Activated CD4-positive, alpha-beta T cell treated with anti-CD3 and anti-CD28 coated beads for 36 hours (primary cell): ENCODE measurements at regions not wholly inside any gene's neighbourhood (a gene's known extent, or its start where the extent isn't known, plus 50 kb on each side); places are given as distances from the start of the nearest gene placed in this dataset.
"Not testable (repeated sequence)": the region's sequence is repeated elsewhere in the genome, so short reads cannot be mapped to it uniquely, and the experiment has no call there.

ENCODE experiments used
- ATAC-seq: fragments of 200-7000 bp; cut with Tn5 transposase; one replicate; pipeline ENCODE4 v1.10.0; 2021; ENCODE audit warnings: mild to moderate bottlenecking, moderate library complexity
- CTCF ChIA-PET: fragments of 350-600 bp; sonication (Branson Sonifier 250); formaldehyde crosslinking; loops from one replicate; lab custom pipeline; 2021; ENCODE audit warnings: antibody characterized with exemption; lab: Charles Lee
- POLR2A ChIA-PET: fragments of 350-600 bp; sonication (Branson Sonifier 250); formaldehyde crosslinking; loops from one replicate; lab custom pipeline; 2021; ENCODE audit warnings: antibody characterized with exemption, inconsistent platforms; lab: Charles Lee
- DNase-seq: peaks from one replicate; pipeline ENCODE4 v3.0.0-alpha.2; 2020
- H3K27ac Mint-ChIP-seq: one replicate; pipeline ENCODE4 v1.8.0; 2021; ENCODE audit warnings: mixed read lengths
- H3K27me3 Mint-ChIP-seq: one replicate; pipeline ENCODE4 v1.8.0; 2021; ENCODE audit warnings: mixed read lengths
- H3K36me3 Mint-ChIP-seq: one replicate; pipeline ENCODE4 v1.8.0; 2021; ENCODE audit warnings: low read depth, mixed read lengths
- H3K4me1 Mint-ChIP-seq: one replicate; pipeline ENCODE4 v1.8.0; 2021; ENCODE audit warnings: mixed read lengths
- H3K4me3 Mint-ChIP-seq: one replicate; pipeline ENCODE4 v1.8.0; 2021; ENCODE audit warnings: mild to moderate bottlenecking, moderate library complexity, mixed read lengths
- H3K9me3 Mint-ChIP-seq: one replicate; pipeline ENCODE4 v1.8.0; 2021; ENCODE audit warnings: low read depth, mixed read lengths
- intact Hi-C, 2 experiments: fragments of 100-400 bp; cut with DNase I in 1 of 2; cut with micrococcal nuclease in 1 of 2; formaldehyde crosslinking; loops; one replicate each; pipeline versions ENCODE4 v1.14.2 to v1.15.1; 2022 to 2024; cut with DNase I, micrococcal nuclease

DNA sequence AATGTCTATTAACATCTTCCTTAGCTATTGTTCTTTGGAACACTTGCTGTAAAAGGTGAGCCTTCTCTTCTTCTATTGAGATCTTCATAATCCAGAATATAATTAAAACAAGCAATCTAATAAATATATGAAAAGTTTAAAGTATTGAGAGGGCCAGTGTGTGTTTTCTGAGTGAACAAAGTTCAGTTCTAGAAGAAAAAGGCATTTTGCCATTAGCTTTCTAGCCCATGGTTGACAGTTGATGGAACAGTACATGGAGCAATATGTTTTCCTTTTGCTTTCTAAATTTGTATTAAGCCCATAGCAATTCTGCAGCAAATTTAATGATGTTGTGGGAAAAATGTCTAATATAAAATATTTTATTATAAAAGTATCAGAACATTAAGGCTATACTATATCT lies 853.0 kb downstream of the TRHDE start:
- ChIA-PET CTCF (interaction anchor here (1.2 kb wide), 1 partner anchor 159 kb away, joined by 3 read pairs; no protein-coding TSS in a partner anchor), POLR2A (no interaction called here)
- no peak for ATAC-seq
- H3K36me3 Mint-ChIP-seq, result no peaks in the 10 kb centered on the region
- H3K27me3 Mint-ChIP-seq, result no peaks in the 10 kb centered on the region
- H3K9me3 Mint-ChIP-seq, result peaks cover 7% of the 10 kb centered on the region
- no peaks in the 10 kb centered on the region for H3K4me1 Mint-ChIP-seq
- H3K27ac Mint-ChIP-seq, result no peak overlapping the region
- H3K4me3 Mint-ChIP-seq, result no peak overlapping the region
- intact Hi-C loops, result no loop called here
- DNase-seq, result no peak

DNA sequence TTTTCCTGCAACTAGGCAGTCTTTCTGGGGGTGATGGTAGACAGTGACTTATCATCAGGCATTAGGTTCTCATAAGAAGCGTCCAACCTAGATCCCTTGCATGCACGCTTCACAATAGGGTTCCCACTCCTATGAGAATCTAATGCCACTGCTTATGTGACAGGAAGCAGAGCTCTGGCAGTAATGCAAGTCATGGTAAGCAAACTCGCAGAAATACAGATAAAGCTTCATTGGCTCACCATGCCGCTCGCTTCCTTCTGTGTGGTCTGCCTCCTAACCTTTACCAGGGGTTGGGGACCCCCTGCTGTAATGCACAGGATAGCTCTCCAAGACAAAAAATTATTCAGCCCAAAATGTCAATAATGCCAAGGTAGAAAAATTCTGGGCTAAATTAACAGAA lies 864.2 kb downstream of the TRHDE start:
- ChIA-PET POLR2A (no interaction called here), CTCF (no interaction called here)
- Mint-ChIP-seq H3K36me3 (no peaks in the 10 kb centered on the region), H3K9me3 (peaks cover 1% of the 10 kb centered on the region), H3K27me3 (no peaks in the 10 kb centered on the region), H3K27ac (no peak overlapping the region), H3K4me1 (no peaks in the 10 kb centered on the region), H3K4me3 (no peak overlapping the region)
- DNase-seq (no peak), ATAC-seq (no peak)
- intact Hi-C loops, result no loop called here

DNA sequence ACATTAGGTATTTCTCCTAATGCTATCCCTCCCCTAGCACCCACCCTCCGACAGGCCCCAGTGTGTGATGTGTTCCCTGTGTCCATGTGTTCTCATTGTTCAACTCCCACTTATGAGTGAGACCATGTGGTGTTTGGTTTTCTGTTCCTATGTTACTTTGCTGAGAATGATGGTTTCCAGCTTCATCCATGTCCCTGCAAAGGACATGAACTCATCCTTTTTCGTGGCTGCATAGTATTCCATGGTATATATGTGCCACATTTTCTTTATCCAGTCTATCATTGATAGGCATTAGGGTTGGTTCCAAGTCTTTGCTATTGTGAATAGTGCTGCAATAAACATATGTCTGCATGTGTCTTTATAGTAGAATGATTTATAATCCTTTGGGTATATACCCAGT lies 867.5 kb downstream of the TRHDE start:
- CTCF ChIA-PET, H3K36me3 Mint-ChIP-seq, POLR2A ChIA-PET, DNase-seq, H3K9me3 Mint-ChIP-seq, H3K27ac Mint-ChIP-seq, intact Hi-C loops, H3K27me3 Mint-ChIP-seq, H3K4me3 Mint-ChIP-seq, ATAC-seq, H3K4me1 Mint-ChIP-seq: not testable (repeated sequence)

DNA sequence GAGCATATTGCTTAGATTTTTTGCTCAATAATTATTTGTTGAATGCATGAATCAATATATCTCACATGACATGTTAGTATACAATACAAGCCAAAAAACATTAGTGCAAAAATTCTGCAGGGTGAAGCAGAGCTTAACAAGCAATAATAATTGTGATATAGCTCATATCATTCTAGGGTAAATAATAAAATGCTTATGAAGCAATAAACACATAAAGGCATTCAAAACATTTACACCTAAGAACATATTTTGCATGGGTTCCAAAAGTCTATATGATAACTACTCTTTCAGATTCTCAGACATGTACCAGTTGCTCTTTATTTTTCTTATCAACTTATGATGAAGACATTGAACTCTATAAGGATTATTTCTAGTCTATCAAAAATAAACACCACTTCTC lies 886.2 kb downstream of the TRHDE start:
- Mint-ChIP-seq H3K27me3 (no peaks in the 10 kb centered on the region), H3K4me1 (no peaks in the 10 kb centered on the region), H3K9me3 (peaks cover 2% of the 10 kb centered on the region), H3K36me3 (no peaks in the 10 kb centered on the region), H3K27ac (no peak overlapping the region), H3K4me3 (no peak overlapping the region)
- ChIA-PET CTCF (no interaction called here), POLR2A (no interaction called here)
- intact Hi-C loops, result no loop called here
- ATAC-seq (no peak), DNase-seq (no peak)

DNA sequence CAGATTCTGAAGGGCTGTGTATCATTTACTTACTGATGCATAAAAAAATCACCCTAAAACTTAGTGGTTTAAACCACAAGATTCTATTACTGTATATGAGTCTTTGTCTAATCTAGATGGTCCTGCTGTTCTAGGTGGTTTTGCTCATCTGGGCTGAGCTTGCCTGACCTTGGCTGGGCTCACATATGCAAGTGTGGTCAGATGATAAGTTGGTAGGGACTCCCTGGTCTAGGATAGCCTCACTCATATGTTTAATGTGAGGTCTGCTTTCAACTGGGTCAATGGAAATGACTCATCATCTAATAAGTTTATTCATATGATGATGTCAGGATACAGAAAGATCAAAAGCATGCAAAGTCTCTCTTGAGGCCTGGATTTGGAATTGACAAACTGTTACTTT lies 887.8 kb downstream of the TRHDE start:
- intact Hi-C loops, result no loop called here
- Mint-ChIP-seq H3K27me3 (no peaks in the 10 kb centered on the region), H3K4me3 (no peak overlapping the region), H3K36me3 (no peaks in the 10 kb centered on the region), H3K9me3 (peaks cover 2% of the 10 kb centered on the region), H3K4me1 (no peaks in the 10 kb centered on the region), H3K27ac (no peak overlapping the region)
- POLR2A ChIA-PET, result no interaction called here
- ATAC-seq (no peak), DNase-seq (no peak)
- CTCF ChIA-PET, result no interaction called here

DNA sequence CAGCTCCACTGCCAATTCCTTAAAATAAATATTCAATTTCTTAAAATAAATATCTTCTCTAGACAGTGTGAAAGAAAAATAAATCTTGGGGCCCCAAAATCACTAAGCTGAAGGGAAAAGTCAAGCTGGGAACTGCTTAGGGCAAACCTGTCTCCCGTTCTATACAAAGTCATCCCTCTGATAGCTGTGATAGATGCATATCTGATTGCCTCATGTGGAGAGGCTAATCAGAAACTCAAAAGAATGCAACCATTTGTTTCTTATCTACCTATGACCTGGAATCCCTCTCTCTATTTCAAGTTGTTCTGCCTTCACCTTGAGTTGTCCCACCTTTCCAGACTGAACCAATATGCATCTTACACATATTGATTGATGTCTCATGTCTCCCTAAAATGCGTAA lies 889.8 kb downstream of the TRHDE start:
- no peak for DNase-seq
- intact Hi-C loops, result no loop called here
- CTCF ChIA-PET, result no interaction called here
- Mint-ChIP-seq H3K36me3 (no peaks in the 10 kb centered on the region), H3K4me3 (no peak overlapping the region), H3K27me3 (no peaks in the 10 kb centered on the region), H3K27ac (no peak overlapping the region), H3K4me1 (no peaks in the 10 kb centered on the region), H3K9me3 (peaks cover 2% of the 10 kb centered on the region)
- POLR2A ChIA-PET, result no interaction called here
- no peak for ATAC-seq

DNA sequence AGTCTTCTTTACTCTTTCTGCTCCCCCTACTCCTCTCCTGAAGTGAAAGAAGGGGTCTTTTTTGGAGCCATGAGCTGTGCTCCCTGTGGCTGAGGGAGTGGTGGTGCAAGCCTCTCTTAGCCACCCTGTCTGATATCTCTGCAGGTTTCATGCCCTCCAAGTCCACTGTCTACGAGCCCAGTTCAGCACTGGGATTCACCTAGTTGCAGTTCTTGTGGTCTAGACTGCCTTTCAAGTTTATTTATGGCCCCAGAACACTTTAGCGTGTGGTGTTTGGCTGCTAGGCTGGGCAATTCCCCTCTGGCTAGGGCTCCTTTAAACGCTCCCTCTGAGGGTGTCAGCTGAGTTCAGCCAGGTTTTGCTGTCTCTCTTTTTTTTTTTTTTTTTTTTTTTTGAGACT lies 908.6 kb downstream of the TRHDE start:
- no peaks in the 10 kb centered on the region for H3K27me3 Mint-ChIP-seq
- no peaks in the 10 kb centered on the region for H3K4me1 Mint-ChIP-seq
- no peak overlapping the region for H3K27ac Mint-ChIP-seq
- H3K36me3 Mint-ChIP-seq, result no peaks in the 10 kb centered on the region
- ATAC-seq (no peak), DNase-seq (no peak)
- intact Hi-C loops, result no loop called here
- CTCF ChIA-PET, result interaction anchor here (0.6 kb wide), 1 partner anchor 480 kb away, joined by 4 read pairs; no protein-coding TSS in a partner anchor
- H3K4me3 Mint-ChIP-seq, result no peak overlapping the region
- peaks cover 16% of the 10 kb centered on the region for H3K9me3 Mint-ChIP-seq
- POLR2A ChIA-PET, result no interaction called here

DNA sequence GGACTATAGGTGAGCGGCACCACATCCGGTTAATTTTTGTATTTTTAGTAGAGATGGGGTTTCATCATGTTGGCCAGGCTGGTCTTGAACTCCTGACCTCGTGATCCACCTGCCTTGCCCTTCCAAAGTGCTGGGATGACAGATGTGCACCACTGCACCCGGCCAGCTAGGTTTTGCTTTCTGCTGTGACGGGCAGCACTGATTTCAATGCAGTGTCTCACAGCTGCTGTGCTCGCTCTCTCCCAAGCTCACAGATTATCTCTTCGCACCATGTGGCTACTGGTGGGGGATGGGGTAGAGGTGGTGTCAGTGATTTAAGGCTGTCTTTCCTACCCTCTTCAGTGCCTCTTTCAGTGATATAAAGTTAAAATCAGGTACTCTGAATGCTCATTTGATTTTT lies 909.1 kb downstream of the TRHDE start:
- no peak for ATAC-seq
- Mint-ChIP-seq H3K4me3 (no peak overlapping the region), H3K36me3 (no peaks in the 10 kb centered on the region), H3K27ac (no peak overlapping the region), H3K4me1 (no peaks in the 10 kb centered on the region), H3K9me3 (peaks cover 20% of the 10 kb centered on the region), H3K27me3 (no peaks in the 10 kb centered on the region)
- ChIA-PET CTCF (no interaction called here), POLR2A (no interaction called here)
- DNase-seq, result no peak
- intact Hi-C loops, result no loop called here

DNA sequence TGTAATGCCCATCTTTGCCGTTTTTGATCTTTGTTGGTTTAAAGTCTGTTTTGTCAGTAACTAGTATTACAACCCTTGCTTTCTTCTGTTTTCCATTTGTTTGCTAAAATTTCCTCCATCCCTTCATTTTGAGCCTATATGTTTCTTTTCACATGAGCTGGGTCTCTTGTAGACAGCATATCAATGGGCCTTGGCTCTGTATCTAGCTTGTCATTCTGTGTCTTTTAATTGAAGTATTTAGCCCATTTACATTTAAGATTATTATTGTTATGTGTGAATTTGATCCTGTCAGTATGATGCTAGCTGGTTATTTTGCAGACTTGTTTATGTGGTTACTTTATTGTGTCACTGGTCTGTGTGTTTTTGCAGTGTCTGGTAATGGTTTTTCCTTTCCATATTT lies 913.2 kb downstream of the TRHDE start:
- H3K9me3 Mint-ChIP-seq, result peaks cover 26% of the 10 kb centered on the region
- no peaks in the 10 kb centered on the region for H3K27me3 Mint-ChIP-seq
- ATAC-seq, result no peak
- intact Hi-C loops, result no loop called here
- POLR2A ChIA-PET, result no interaction called here
- no peak for DNase-seq
- no peak overlapping the region for H3K4me3 Mint-ChIP-seq
- CTCF ChIA-PET, result no interaction called here
- H3K36me3 Mint-ChIP-seq, result no peaks in the 10 kb centered on the region
- H3K4me1 Mint-ChIP-seq, result no peaks in the 10 kb centered on the region
- H3K27ac Mint-ChIP-seq, result no peak overlapping the region

DNA sequence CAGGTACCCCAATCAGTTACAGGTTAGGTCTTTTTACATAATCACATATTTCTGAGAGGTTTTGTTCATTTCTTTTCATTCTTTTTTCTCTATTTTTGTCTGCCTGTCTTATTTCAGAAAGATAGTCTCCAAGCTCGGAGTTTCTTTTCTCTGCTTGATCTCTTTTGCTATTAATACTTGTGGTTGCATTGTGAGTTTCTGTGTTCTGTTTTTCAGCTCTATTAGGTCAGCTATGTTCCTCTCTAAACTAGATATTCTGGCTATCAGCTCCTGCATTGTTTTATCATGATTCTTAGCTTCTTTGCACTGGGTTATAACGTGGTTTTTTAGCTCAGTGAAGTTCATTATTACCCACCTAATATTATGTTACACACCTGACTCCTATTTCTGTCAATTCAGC lies 914.1 kb downstream of the TRHDE start:
- DNase-seq (no peak), ATAC-seq (no peak)
- Mint-ChIP-seq H3K27ac (no peak overlapping the region), H3K9me3 (peaks cover 31% of the 10 kb centered on the region), H3K36me3 (no peaks in the 10 kb centered on the region), H3K27me3 (no peaks in the 10 kb centered on the region), H3K4me3 (no peak overlapping the region), H3K4me1 (no peaks in the 10 kb centered on the region)
- ChIA-PET POLR2A (no interaction called here), CTCF (no interaction called here)
- intact Hi-C loops, result no loop called here

DNA sequence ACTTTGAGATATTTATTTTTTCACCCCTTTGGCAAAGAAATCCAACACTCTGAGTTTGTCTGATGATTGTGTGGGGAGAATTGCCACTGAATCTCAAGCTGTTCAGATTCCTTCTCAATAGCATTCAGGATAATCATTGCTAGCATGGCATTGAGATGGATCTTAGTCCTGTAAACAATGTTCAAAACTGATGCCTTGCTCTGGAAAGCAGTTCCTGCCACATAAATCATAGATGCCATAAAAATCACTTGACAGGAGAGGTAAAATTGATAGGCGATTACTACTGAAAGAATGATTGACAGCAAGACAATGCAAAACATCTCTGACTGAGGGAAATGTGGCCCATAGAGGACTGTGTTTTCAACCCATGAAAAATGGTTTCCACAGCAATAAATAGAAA lies 915.6 kb downstream of the TRHDE start:
- H3K36me3 Mint-ChIP-seq, result no peaks in the 10 kb centered on the region
- H3K27me3 Mint-ChIP-seq, result no peaks in the 10 kb centered on the region
- peaks cover 30% of the 10 kb centered on the region for H3K9me3 Mint-ChIP-seq
- no peak overlapping the region for H3K27ac Mint-ChIP-seq
- H3K4me3 Mint-ChIP-seq, result no peak overlapping the region
- DNase-seq (no peak), ATAC-seq (no peak)
- ChIA-PET POLR2A (no interaction called here), CTCF (no interaction called here)
- no peaks in the 10 kb centered on the region for H3K4me1 Mint-ChIP-seq
- intact Hi-C loops, result no loop called here

DNA sequence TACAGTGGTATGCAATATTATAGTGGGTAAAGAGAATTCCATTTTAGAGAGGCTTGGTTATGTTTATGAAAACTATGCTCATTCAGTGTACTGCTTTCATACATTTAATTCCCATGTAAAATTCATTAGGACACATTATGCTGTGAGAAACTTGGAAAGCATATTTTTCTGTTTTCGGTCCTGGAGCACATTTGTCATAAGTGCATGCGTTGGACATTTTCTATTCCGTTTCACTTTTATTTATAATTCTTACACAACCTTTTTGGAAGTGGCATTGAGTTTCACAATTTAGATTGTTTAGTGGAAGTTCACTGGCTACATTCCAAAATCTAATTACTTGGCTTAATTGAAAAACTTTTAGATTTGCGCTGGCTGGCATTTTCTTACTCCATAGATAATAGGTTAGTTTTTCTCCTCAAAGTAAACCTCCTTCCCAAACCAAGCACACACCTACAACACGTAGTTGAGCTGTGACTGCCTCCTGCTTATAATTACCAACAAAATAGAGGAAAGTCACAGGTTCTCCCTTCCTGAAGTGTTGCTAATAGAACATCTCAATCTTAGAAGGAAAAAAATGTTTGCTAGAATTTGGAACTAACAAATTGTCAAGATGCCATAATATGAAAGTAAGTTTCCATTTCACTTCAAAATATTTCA lies 938.5 kb downstream of the TRHDE start:
- Mint-ChIP-seq H3K9me3 (peaks cover 12% of the 10 kb centered on the region), H3K4me3 (no peak overlapping the region), H3K36me3 (no peaks in the 10 kb centered on the region), H3K27me3 (no peaks in the 10 kb centered on the region), H3K27ac (no peak overlapping the region), H3K4me1 (no peaks in the 10 kb centered on the region)
- ATAC-seq, result no peak
- ChIA-PET CTCF (no interaction called here), POLR2A (no interaction called here)
- intact Hi-C loops, result no loop called here
- DNase-seq, result no peak

DNA sequence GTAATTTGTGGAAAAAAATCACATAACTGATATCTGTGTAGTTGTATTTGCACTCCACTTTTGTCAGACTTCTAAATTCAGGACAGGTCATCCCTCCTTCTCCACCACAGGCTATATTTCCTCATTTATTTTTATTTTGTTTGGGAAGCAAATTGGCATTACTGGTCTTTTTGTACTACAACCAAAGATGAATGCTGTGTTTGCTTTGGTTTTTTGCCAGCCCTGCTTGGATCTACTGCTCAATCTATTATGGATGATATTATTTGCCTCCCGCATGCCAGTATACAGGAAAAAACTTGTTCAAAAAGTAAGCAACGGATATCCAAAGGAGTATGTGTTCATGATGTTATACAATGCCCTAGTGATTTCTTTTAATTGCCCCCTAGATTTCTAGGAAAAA lies 948.8 kb downstream of the TRHDE start:
- no peak for ATAC-seq
- Mint-ChIP-seq H3K4me1 (no peaks in the 10 kb centered on the region), H3K36me3 (no peaks in the 10 kb centered on the region), H3K27ac (no peak overlapping the region), H3K27me3 (no peaks in the 10 kb centered on the region), H3K4me3 (no peak overlapping the region), H3K9me3 (peaks cover 5% of the 10 kb centered on the region)
- intact Hi-C loops, result no loop called here
- CTCF ChIA-PET, result no interaction called here
- no peak for DNase-seq
- POLR2A ChIA-PET, result no interaction called here
